ENCODE measurements at regions not wholly inside any gene's neighbourhood (a gene's known extent, or its start where the extent isn't known, plus 50 kb on each side); places are given as distances from the start of the nearest gene placed in this dataset.

DNA sequence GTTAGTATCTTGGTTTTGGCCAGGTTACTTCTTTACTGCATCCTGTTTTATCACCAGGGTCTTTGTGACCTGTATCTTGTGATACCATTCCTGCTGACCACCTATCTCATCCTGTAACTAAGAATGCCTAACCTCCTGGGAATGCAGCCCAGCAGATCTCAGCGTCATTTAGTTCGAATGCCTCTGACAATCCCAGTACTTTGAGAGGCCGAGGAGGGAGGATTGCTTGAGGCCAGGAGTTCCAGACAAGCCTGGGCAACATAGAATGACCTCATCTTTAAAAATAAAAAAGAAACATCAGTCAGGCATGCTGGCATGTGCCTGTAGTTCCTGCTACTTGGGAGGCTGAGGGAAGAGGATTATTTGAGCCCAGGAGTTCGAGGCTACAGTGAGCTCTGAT, 206.5 kb downstream of the SUDS3 start:
- no peak for TF ChIP-seq EZH2 (IDR thresholded peaks at IDR 0.05; ENCODE audit: low read depth, unreplicated experiment)
- TF ChIP-seq, protein P1, sequence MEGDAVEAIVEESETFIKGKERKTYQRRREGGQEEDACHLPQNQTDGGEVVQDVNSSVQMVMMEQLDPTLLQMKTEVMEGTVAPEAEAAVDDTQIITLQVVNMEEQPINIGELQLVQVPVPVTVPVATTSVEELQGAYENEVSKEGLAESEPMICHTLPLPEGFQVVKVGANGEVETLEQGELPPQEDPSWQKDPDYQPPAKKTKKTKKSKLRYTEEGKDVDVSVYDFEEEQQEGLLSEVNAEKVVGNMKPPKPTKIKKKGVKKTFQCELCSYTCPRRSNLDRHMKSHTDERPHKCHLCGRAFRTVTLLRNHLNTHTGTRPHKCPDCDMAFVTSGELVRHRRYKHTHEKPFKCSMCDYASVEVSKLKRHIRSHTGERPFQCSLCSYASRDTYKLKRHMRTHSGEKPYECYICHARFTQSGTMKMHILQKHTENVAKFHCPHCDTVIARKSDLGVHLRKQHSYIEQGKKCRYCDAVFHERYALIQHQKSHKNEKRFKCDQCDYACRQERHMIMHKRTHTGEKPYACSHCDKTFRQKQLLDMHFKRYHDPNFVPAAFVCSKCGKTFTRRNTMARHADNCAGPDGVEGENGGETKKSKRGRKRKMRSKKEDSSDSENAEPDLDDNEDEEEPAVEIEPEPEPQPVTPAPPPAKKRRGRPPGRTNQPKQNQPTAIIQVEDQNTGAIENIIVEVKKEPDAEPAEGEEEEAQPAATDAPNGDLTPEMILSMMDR (conservative IDR thresholded peaks at IDR 0.05; ENCODE audit: low read depth in 2 of 2): no peak

Measured in GM23338 (cell line).